ENCODE measurements at regions not wholly inside any gene's neighbourhood (a gene's known extent, or its start where the extent isn't known, plus 50 kb on each side); places are given as distances from the start of the nearest gene placed in this dataset.

- TF ChIP-seq ZBTB11 (CRISPR knock-in tag; IDR thresholded peaks at IDR 0.05) (no peak), MTA3 (IDR thresholded peaks at IDR 0.05; ENCODE audit: borderline replicate concordance, low read length) (no peak), BCL11A (IDR thresholded peaks at IDR 0.05; ENCODE audit: low read depth, low read length) (no peak), GABPA (IDR thresholded peaks at IDR 0.05; ENCODE audit: low read depth) (no peak), REST (IDR thresholded peaks at IDR 0.05; ENCODE audit: low read depth, low read length) (no peak), HDAC2 (IDR thresholded peaks at IDR 0.05) (no peak)
These were observed 383.3 kb downstream of the C12orf75 start (continued) for GRCh38 chr12:105713606-105714305.
